NCI-H524 (cell line): ENCODE measurements at regions not wholly inside any gene's neighbourhood (a gene's known extent, or its start where the extent isn't known, plus 50 kb on each side); places are given as distances from the start of the nearest gene placed in this dataset.

Source experiments
- DNase-seq, 2 experiments: peaks; one replicate each; lab custom pipeline; 2025; lab: John Stamatoyannopoulos, UW

GRCh38 chr21:26784974-26785373 lies 60.2 kb downstream of the ADAMTS1 start:
- no peak for DNase-seq

GRCh38 chr21:26783466-26784195 lies 61.6 kb downstream of the ADAMTS1 start:
- no peak for DNase-seq

- no peak for DNase-seq
Measured at GRCh38 chr21:26782747-26783146, 62.5 kb downstream of the ADAMTS1 start.

- no peak for DNase-seq
Measured at GRCh38 chr21:26782331-26782730, 62.9 kb downstream of the ADAMTS1 start.

GRCh38 chr21:26781331-26781730 lies 63.9 kb downstream of the ADAMTS1 start:
- DNase-seq: no peak

- no peak for DNase-seq
Measured at GRCh38 chr21:26777166-26777565, 68.0 kb downstream of the ADAMTS1 start.

- no peak for DNase-seq
Measured at GRCh38 chr21:26776310-26777021, 68.7 kb downstream of the ADAMTS1 start.

GRCh38 chr21:26773058-26773457 lies 72.2 kb downstream of the ADAMTS1 start:
- no peak for DNase-seq

GRCh38 chr21:26769613-26770188 lies 75.5 kb downstream of the ADAMTS1 start:
- DNase-seq: peak; percentile 12 to 59

- no peak for DNase-seq
Measured at GRCh38 chr21:26766826-26767325, 78.3 kb downstream of the ADAMTS1 start.

- DNase-seq: no peak
Measured at GRCh38 chr21:26761174-26761915, 83.9 kb downstream of the ADAMTS1 start.

- no peak for DNase-seq
Measured at GRCh38 chr21:26759731-26760130, 85.5 kb downstream of the ADAMTS1 start.

GRCh38 chr21:26758083-26758880 lies 86.9 kb downstream of the ADAMTS1 start:
- no peak for DNase-seq

- DNase-seq: peak in 1 of 2 experiments; percentile 4
Measured at GRCh38 chr21:26756491-26757159, 88.6 kb downstream of the ADAMTS1 start.

- no peak for DNase-seq
Measured at GRCh38 chr21:26754853-26755252, 90.4 kb downstream of the ADAMTS1 start.

- no peak for DNase-seq
Measured at GRCh38 chr21:26753822-26754221, 91.4 kb downstream of the ADAMTS1 start.

- no peak for DNase-seq
Measured at GRCh38 chr21:26752849-26753248, 92.4 kb downstream of the ADAMTS1 start.

- DNase-seq: no peak
Measured at GRCh38 chr21:26751305-26751704, 93.9 kb downstream of the ADAMTS1 start.

GRCh38 chr21:26748066-26748465 lies 97.1 kb downstream of the ADAMTS1 start:
- DNase-seq: no peak

GRCh38 chr21:26747216-26747615 lies 98.0 kb downstream of the ADAMTS1 start:
- DNase-seq: no peak

- DNase-seq: no peak
Measured at GRCh38 chr21:26743524-26743923, 101.7 kb downstream of the ADAMTS1 start.
